H9 (cell line): ENCODE measurements at regions not wholly inside any gene's neighbourhood (a gene's known extent, or its start where the extent isn't known, plus 50 kb on each side); places are given as distances from the start of the nearest gene placed in this dataset.

Experiments used
- DNase-seq: peaks from one replicate; pipeline ENCODE4 v3.0.0-alpha.2; 2017
- H2AFZ ChIP-seq: one replicate; pipeline ENCODE4 v1.6.1; 2013; ENCODE audit warnings: mild to moderate bottlenecking, low read length, control low read depth, moderate library complexity
- H2AK5ac ChIP-seq: 2 replicates; pipeline ENCODE4 v1.6.1; 2013; ENCODE audit warnings: low read length, control low read depth, mixed read lengths; ENCODE audit not compliant: insufficient read length
- H2BK120ac ChIP-seq: one replicate; pipeline ENCODE4 v1.6.1; 2013; ENCODE audit warnings: low read depth, mild to moderate bottlenecking, low read length, control low read depth, inconsistent platforms; ENCODE audit not compliant: poor library complexity, severe bottlenecking
- H2BK12ac ChIP-seq: 2 replicates; pipeline ENCODE4 v1.6.1; 2013; ENCODE audit warnings: low read length, control low read depth, mixed read lengths, low read depth; ENCODE audit not compliant: insufficient read length
- H2BK15ac ChIP-seq: 2 replicates; pipeline ENCODE4 v1.6.1; 2013; ENCODE audit warnings: low read depth, low read length, control low read depth
- H2BK20ac ChIP-seq: one replicate; pipeline ENCODE4 v1.6.1; 2013; ENCODE audit warnings: low read depth, mild to moderate bottlenecking, low read length, control low read depth, inconsistent platforms; ENCODE audit not compliant: poor library complexity, severe bottlenecking
- H2BK5ac ChIP-seq: 2 replicates; pipeline ENCODE4 v1.6.1; 2013; ENCODE audit warnings: low read length, control low read depth, mixed read lengths; ENCODE audit not compliant: insufficient read length
- H3K14ac ChIP-seq: 2 replicates; pipeline ENCODE4 v1.6.1; 2013; ENCODE audit warnings: low read length, control low read depth; ENCODE audit not compliant: insufficient read depth
- H3K18ac ChIP-seq: 2 replicates; pipeline ENCODE4 v1.6.1; 2013; ENCODE audit warnings: low read depth, mild to moderate bottlenecking, mixed read lengths, low read length, control low read depth; ENCODE audit not compliant: insufficient read length
- H3K23ac ChIP-seq: 2 replicates; pipeline ENCODE4 v1.6.1; 2013; ENCODE audit warnings: low read length, control low read depth, mixed read lengths, low read depth; ENCODE audit not compliant: insufficient read length
- H3K23me2 ChIP-seq: 2 replicates; pipeline ENCODE4 v1.6.1; 2013; ENCODE audit warnings: low read depth, mild to moderate bottlenecking, mixed read lengths, low read length, control low read depth; ENCODE audit not compliant: insufficient read length, poor library complexity, severe bottlenecking
- H3K27ac ChIP-seq: 2 replicates; pipeline ENCODE4 v1.5.1; 2013; ENCODE audit warnings: low read length, control low read depth, mixed read lengths, low read depth; ENCODE audit not compliant: insufficient read length
- H3K27me3 ChIP-seq: 2 replicates; pipeline ENCODE4 v1.6.1; 2013; ENCODE audit warnings: low read length, control low read depth, inconsistent platforms; ENCODE audit not compliant: insufficient read depth
- H3K4ac ChIP-seq: 2 replicates; pipeline ENCODE4 v1.6.1; 2013; ENCODE audit warnings: low read depth, mild to moderate bottlenecking, control low read depth, inconsistent platforms, low read length, moderate library complexity
- H3K4me1 ChIP-seq: 2 replicates; pipeline ENCODE4 v1.6.1; 2013; ENCODE audit warnings: low read length, control low read depth, inconsistent platforms; ENCODE audit not compliant: insufficient read depth
- H3K4me2 ChIP-seq: 2 replicates; pipeline ENCODE4 v1.6.1; 2013; ENCODE audit warnings: low read length, control low read depth, mixed read lengths; ENCODE audit not compliant: insufficient read length, insufficient read depth
- H3K56ac ChIP-seq: 2 replicates; pipeline ENCODE4 v1.6.1; 2013; ENCODE audit warnings: low read depth, mild to moderate bottlenecking, mixed read lengths, low read length, control low read depth; ENCODE audit not compliant: insufficient read length
- H3K79me1 ChIP-seq: 2 replicates; pipeline ENCODE4 v1.6.1; 2013; ENCODE audit warnings: low read depth, mild to moderate bottlenecking, moderate library complexity, low read length, control low read depth, inconsistent platforms; ENCODE audit not compliant: insufficient read depth, poor library complexity, severe bottlenecking
- H3K79me2 ChIP-seq: 2 replicates; pipeline ENCODE4 v1.6.1; 2013; ENCODE audit warnings: low read length, control low read depth, inconsistent platforms; ENCODE audit not compliant: insufficient read depth
- H3K9ac ChIP-seq: 2 replicates; pipeline ENCODE4 v1.6.1; 2013; ENCODE audit warnings: low read length, control low read depth, mixed read lengths; ENCODE audit not compliant: insufficient read length; ENCODE audit errors: extremely low read depth
- H3K9me3 ChIP-seq: one replicate; pipeline ENCODE4 v1.6.1; 2013; ENCODE audit warnings: low read depth, low read length, inconsistent platforms; ENCODE audit not compliant: control insufficient read depth
- H3T11ph ChIP-seq: one replicate; pipeline ENCODE4 v1.6.1; 2013; ENCODE audit warnings: mild to moderate bottlenecking, low read length, control low read depth, inconsistent platforms
- H4K20me1 ChIP-seq: one replicate; pipeline ENCODE4 v1.6.1; 2013; ENCODE audit not compliant: control insufficient read depth, insufficient read length, insufficient read depth
- H4K5ac ChIP-seq: 2 replicates; pipeline ENCODE4 v1.6.1; 2013; ENCODE audit warnings: low read depth, mild to moderate bottlenecking, mixed read lengths, low read length, control low read depth; ENCODE audit not compliant: insufficient read length
- H4K8ac ChIP-seq: replicated peaks from 2 replicates; pipeline ENCODE4 v1.6.1; 2013; ENCODE audit warnings: low read length, control low read depth, mixed read lengths, low read depth; ENCODE audit not compliant: insufficient read length
- H4K91ac ChIP-seq: 2 replicates; pipeline ENCODE4 v1.6.1; 2013; ENCODE audit warnings: low read depth, mild to moderate bottlenecking, moderate library complexity, mixed read lengths, low read length, control low read depth; ENCODE audit not compliant: insufficient read length
- H3K27ac Mint-ChIP-seq, 3 experiments: 2 replicates in 2 of 3; 3 replicates in 1 of 3; pipeline ENCODE4 v1.8.0; 2020 to 2021; ENCODE audit warnings: mixed read lengths in 3 of 3, mild to moderate bottlenecking in 1 of 3, moderate library complexity in 1 of 3
- H3K27me3 Mint-ChIP-seq: 2 replicates; pipeline ENCODE4 v1.8.0; 2021; ENCODE audit warnings: low read depth, mild to moderate bottlenecking, moderate library complexity, mixed read lengths
- H3K36me3 Mint-ChIP-seq, 3 experiments: 2 replicates in 2 of 3; 3 replicates in 1 of 3; pipeline ENCODE4 v1.8.0; 2020 to 2021; ENCODE audit warnings: low read depth in 3 of 3, mixed read lengths in 3 of 3; ENCODE audit not compliant: insufficient read depth in 1 of 3
- H3K4me1 Mint-ChIP-seq, 2 experiments: 2 replicates each; pipeline ENCODE4 v1.8.0; 2020; ENCODE audit warnings: mixed read lengths in 2 of 2
- H3K4me3 Mint-ChIP-seq, 2 experiments: 2 replicates in 1 of 2; 3 replicates in 1 of 2; pipeline ENCODE4 v1.8.0; 2020 to 2021; ENCODE audit warnings: mild to moderate bottlenecking in 2 of 2, mixed read lengths in 2 of 2, moderate library complexity in 1 of 2
- H3K9me3 Mint-ChIP-seq, 2 experiments: 2 replicates in 1 of 2; 3 replicates in 1 of 2; pipeline ENCODE4 v1.8.0; 2020; ENCODE audit warnings: mild to moderate bottlenecking in 2 of 2, mixed read lengths in 2 of 2, moderate library complexity in 1 of 2
- WGBS: extraction: QIAGEN DNeasy Blood & Tissue Kit; methylation state at CpG from one replicate; pipeline ENCODE4 v1.1.7; 2013; ENCODE audit warnings: missing lambda C conversion rate, low lambda C conversion rate, mixed read lengths; ENCODE audit not compliant: insufficient read length; ENCODE audit errors: extremely low coverage; 5-methylcytosine and 5-hydroxymethylcytosine counted together
- TF ChIP-seq, protein P1 (sequence below): fragments of 200-600 bp; sonication (generic); conservative IDR thresholded peaks from 3 replicates; pipeline ENCODE4 v1.8.0; 2021; ENCODE audit warnings: antibody characterized with exemption, mild to moderate bottlenecking

- Histone ChIP-seq H3K23me2 (no peaks in the 10 kb centered on the region), H4K91ac (no peak overlapping the region), H2AFZ (no peak overlapping the region), H3K23ac (no peak overlapping the region), H3K27me3 (no peaks in the 10 kb centered on the region; the same call in 1 of the 2 replicates), H3K79me2 (no peaks in the 10 kb centered on the region), H3K18ac (no peak overlapping the region), H2BK5ac (no peak overlapping the region), H3K14ac (no peak overlapping the region), H3K4me1 (peaks cover 3% of the 10 kb centered on the region; the same call in 1 of the 2 replicates), H3T11ph (no peak overlapping the region), H3K4me2 (no peak overlapping the region), H4K8ac (no peak overlapping the region), H3K27ac (no peak overlapping the region), H3K79me1 (no peaks in the 10 kb centered on the region), H3K56ac (no peak overlapping the region), H2AK5ac (no peak overlapping the region), H4K20me1 (no peaks in the 10 kb centered on the region), H4K5ac (no peak overlapping the region), H2BK12ac (no peak overlapping the region), H2BK120ac (no peak overlapping the region), H2BK15ac (no peak overlapping the region), H3K4ac (no peak overlapping the region), H3K9ac (no peak overlapping the region), H3K9me3 (no peaks in the 10 kb centered on the region), H2BK20ac (no peak overlapping the region)
- Mint-ChIP-seq H3K36me3 (no peaks in the 10 kb centered on the region; a peak in 1 of 7 replicates), H3K27me3 (peaks cover 3% of the 10 kb centered on the region), H3K4me3 (no peak overlapping the region), H3K27ac (no peak overlapping the region), H3K4me1 (peaks cover 35 to 36% of the 10 kb centered on the region in 2 experiments), H3K9me3 (no peaks in the 10 kb centered on the region)
- no CpG with 5 or more reads among the region's 3 CpGs for WGBS
- no peak for DNase-seq
- TF ChIP-seq, protein P1, sequence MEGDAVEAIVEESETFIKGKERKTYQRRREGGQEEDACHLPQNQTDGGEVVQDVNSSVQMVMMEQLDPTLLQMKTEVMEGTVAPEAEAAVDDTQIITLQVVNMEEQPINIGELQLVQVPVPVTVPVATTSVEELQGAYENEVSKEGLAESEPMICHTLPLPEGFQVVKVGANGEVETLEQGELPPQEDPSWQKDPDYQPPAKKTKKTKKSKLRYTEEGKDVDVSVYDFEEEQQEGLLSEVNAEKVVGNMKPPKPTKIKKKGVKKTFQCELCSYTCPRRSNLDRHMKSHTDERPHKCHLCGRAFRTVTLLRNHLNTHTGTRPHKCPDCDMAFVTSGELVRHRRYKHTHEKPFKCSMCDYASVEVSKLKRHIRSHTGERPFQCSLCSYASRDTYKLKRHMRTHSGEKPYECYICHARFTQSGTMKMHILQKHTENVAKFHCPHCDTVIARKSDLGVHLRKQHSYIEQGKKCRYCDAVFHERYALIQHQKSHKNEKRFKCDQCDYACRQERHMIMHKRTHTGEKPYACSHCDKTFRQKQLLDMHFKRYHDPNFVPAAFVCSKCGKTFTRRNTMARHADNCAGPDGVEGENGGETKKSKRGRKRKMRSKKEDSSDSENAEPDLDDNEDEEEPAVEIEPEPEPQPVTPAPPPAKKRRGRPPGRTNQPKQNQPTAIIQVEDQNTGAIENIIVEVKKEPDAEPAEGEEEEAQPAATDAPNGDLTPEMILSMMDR, result no peak
Observed at GRCh38 chr3:135805752-135806151, 159.8 kb upstream of the PPP2R3A start.
